Keratinocyte (primary cell): ENCODE measurements at regions not wholly inside any gene's neighbourhood (a gene's known extent, or its start where the extent isn't known, plus 50 kb on each side); places are given as distances from the start of the nearest gene placed in this dataset.
A peak's percentile ranks its signal among the peaks of the same experiment; 100 is the strongest.

Source experiments
- DNase-seq: peaks from one replicate; pipeline ENCODE4 v3.0.0-alpha.2; 2011; ENCODE audit warnings: low read depth, missing footprints, low spot score
- FAIRE-seq: peaks from 2 replicates; lab custom pipeline; 2011; peaks lifted over from hg19 to GRCh38; lab: Jason Lieb, UNC
- H2AFZ ChIP-seq: 2 replicates; pipeline ENCODE4 v1.6.0; 2012; ENCODE audit warnings: low read length, control low read depth, inconsistent platforms; ENCODE audit not compliant: control insufficient read depth
- H3K27ac ChIP-seq: 2 replicates; pipeline ENCODE4 v1.5.1; 2011; ENCODE audit warnings: low read length; ENCODE audit not compliant: control insufficient read depth, insufficient read depth
- H3K27me3 ChIP-seq: 3 replicates; pipeline ENCODE4 v1.6.0; 2011; ENCODE audit warnings: low read length; ENCODE audit not compliant: control insufficient read depth, insufficient read depth; ENCODE audit errors: extremely low read depth
- H3K36me3 ChIP-seq, 2 experiments: 2 replicates in 1 of 2; 3 replicates in 1 of 2; pipeline ENCODE4 v1.5.1; 2011; ENCODE audit warnings: low read length in 2 of 2, mild to moderate bottlenecking in 1 of 2; ENCODE audit not compliant: control insufficient read depth in 2 of 2, insufficient read depth in 2 of 2; ENCODE audit errors: extremely low read depth in 1 of 2
- H3K4me1 ChIP-seq: 3 replicates; pipeline ENCODE4 v1.5.1; 2011; ENCODE audit warnings: low read length; ENCODE audit not compliant: control insufficient read depth, insufficient read depth; ENCODE audit errors: extremely low read depth
- H3K4me2 ChIP-seq: 3 replicates; pipeline ENCODE4 v1.6.0; 2011; ENCODE audit warnings: low read depth, low read length; ENCODE audit not compliant: control insufficient read depth, insufficient read depth; ENCODE audit errors: extremely low read depth
- H3K4me3 ChIP-seq, 3 experiments: fragments of 200-600 bp in 1 of 3; sonication (generic) in 1 of 3; 2 replicates in 2 of 3; 3 replicates in 1 of 3; pipeline ENCODE4 v1.5.1; 2011 to 2016; ENCODE audit warnings: low read length in 3 of 3, mild to moderate bottlenecking in 3 of 3, control low read depth in 2 of 3, inconsistent platforms in 1 of 3, low read depth in 1 of 3, mixed read lengths in 1 of 3, mixed run types in 1 of 3, moderate library complexity in 1 of 3; ENCODE audit not compliant: control insufficient read depth in 2 of 3, insufficient read depth in 2 of 3; ENCODE audit errors: extremely low read depth in 1 of 3
- H3K79me2 ChIP-seq: 2 replicates; pipeline ENCODE4 v1.6.0; 2012; ENCODE audit warnings: low read length; ENCODE audit not compliant: control insufficient read depth, insufficient read depth
- H3K9ac ChIP-seq: 3 replicates; pipeline ENCODE4 v1.6.0; 2011; ENCODE audit warnings: low read length; ENCODE audit not compliant: control insufficient read depth, insufficient read depth; ENCODE audit errors: extremely low read depth
- H3K9me1 ChIP-seq: 3 replicates; pipeline ENCODE4 v1.6.0; 2011; ENCODE audit warnings: low read length; ENCODE audit not compliant: control insufficient read depth, insufficient read depth; ENCODE audit errors: extremely low read depth
- H3K9me3 ChIP-seq: 2 replicates; pipeline ENCODE4 v1.5.1; 2012; ENCODE audit warnings: low read depth, low read length; ENCODE audit not compliant: control insufficient read depth
- H4K20me1 ChIP-seq: 3 replicates; pipeline ENCODE4 v1.6.0; 2011; ENCODE audit warnings: low read length; ENCODE audit not compliant: control insufficient read depth, insufficient read depth; ENCODE audit errors: extremely low read depth
- CTCF ChIP-seq, 3 experiments: IDR thresholded peaks in 1 of 3; conservative IDR thresholded peaks in 1 of 3; optimal IDR thresholded peaks in 1 of 3; 2 replicates in 2 of 3; 3 replicates in 1 of 3; pipeline versions ENCODE3 to v1.5.1; 2011; ENCODE audit warnings: low read length in 3 of 3, mild to moderate bottlenecking in 3 of 3, moderate library complexity in 2 of 3, control low read depth in 1 of 3, inconsistent platforms in 1 of 3; ENCODE audit not compliant: insufficient read depth in 2 of 3; ENCODE audit errors: extremely low read depth in 1 of 3
- EZH2 ChIP-seq: IDR thresholded peaks from one replicate; pipeline ENCODE4 v1.6.1; 2012; ENCODE audit warnings: inconsistent platforms, mild to moderate bottlenecking, low read length, moderate library complexity
- dilution Hi-C: fragments of 300-500 bp; cut with MboI; formaldehyde crosslinking; loops from one replicate; pipeline ENCODE4 v1.7.0; 2020; ENCODE audit warnings: low sequenced_read_pairs; ENCODE audit not compliant: extremely low pct_ligation_motif_present

DNA sequence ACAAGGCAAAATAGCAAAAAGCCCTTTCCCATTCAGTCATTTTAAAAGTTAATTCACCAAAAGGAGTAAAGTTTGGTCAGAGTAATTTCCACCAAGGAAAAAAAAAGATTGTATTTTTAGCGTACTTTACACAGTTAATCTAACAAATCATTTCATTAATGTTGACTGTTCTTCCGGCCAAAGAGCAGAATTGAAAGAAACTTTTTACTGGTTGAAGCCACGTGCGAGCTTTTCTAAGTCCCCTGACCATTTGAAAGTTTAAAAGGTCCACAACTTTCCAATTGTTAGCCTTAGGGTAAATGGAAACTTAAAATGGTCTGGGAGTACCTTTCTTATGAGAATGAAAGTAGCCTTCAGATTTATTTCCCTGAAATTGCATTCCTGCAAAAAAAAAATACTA, 296.7 kb downstream of the ARL4A start:
- H3K27me3 ChIP-seq, result no peaks in the 10 kb centered on the region
- dilution Hi-C loops, result no loop called here
- no peaks in the 10 kb centered on the region for H3K9me3 ChIP-seq

GRCh38 chr7:12985228-12985627, 297.8 kb downstream of the ARL4A start:
- DNase-seq (no peak), FAIRE-seq (peak; percentile 34)
- no peak overlapping the region for H3K4me2 ChIP-seq
- no peak overlapping the region for H2AFZ ChIP-seq
- H3K9ac ChIP-seq, result no peak overlapping the region
- H4K20me1 ChIP-seq, result no peaks in the 10 kb centered on the region
- no peak for TF ChIP-seq CTCF (optimal IDR thresholded peaks at IDR 0.05 in 1 of 3, IDR thresholded peaks at IDR 0.05 in 1 of 3, conservative IDR thresholded peaks at IDR 0.05 in 1 of 3; ENCODE audit: extremely low read depth in 1 of 3, insufficient read depth in 2 of 3, low read length in 3 of 3)
- TF ChIP-seq EZH2, result no peak
- H3K4me3 ChIP-seq, result no peak overlapping the region
- H3K9me3 ChIP-seq, result no peaks in the 10 kb centered on the region
- H3K9me1 ChIP-seq, result no peaks in the 10 kb centered on the region
- no peaks in the 10 kb centered on the region for H3K36me3 ChIP-seq
- dilution Hi-C loops, result no loop called here
- H3K27me3 ChIP-seq, result no peaks in the 10 kb centered on the region
- no peaks in the 10 kb centered on the region for H3K79me2 ChIP-seq
- H3K27ac ChIP-seq, result no peak overlapping the region
- peaks cover 3% of the 10 kb centered on the region for H3K4me1 ChIP-seq

More for the DNA sequence above, 296.7 kb downstream of the ARL4A start:
- Histone ChIP-seq H3K4me2 (no peak overlapping the region), H3K36me3 (no peaks in the 10 kb centered on the region), H3K27ac (no peak overlapping the region), H3K4me3 (no peak overlapping the region), H3K79me2 (no peaks in the 10 kb centered on the region), H3K9ac (no peak overlapping the region), H3K4me1 (no peaks in the 10 kb centered on the region), H3K9me1 (no peaks in the 10 kb centered on the region), H4K20me1 (no peaks in the 10 kb centered on the region), H2AFZ (no peak overlapping the region)
- DNase-seq (no peak), FAIRE-seq (no peak)
- TF ChIP-seq CTCF (optimal IDR thresholded peaks at IDR 0.05 in 1 of 3, IDR thresholded peaks at IDR 0.05 in 1 of 3, conservative IDR thresholded peaks at IDR 0.05 in 1 of 3; ENCODE audit: extremely low read depth in 1 of 3, insufficient read depth in 2 of 3, low read length in 3 of 3), result no peak
- TF ChIP-seq EZH2, result no peak
